NB4 (cell line): ENCODE measurements at regions not wholly inside any gene's neighbourhood (a gene's known extent, or its start where the extent isn't known, plus 50 kb on each side); places are given as distances from the start of the nearest gene placed in this dataset.

Experiments
- CTCF ChIP-seq: IDR thresholded peaks from one replicate; pipeline ENCODE4 v1.5.1; 2012; ENCODE audit warnings: low read depth, low read length
- POLR2A ChIP-seq: IDR thresholded peaks from 2 replicates; pipeline ENCODE4 v1.6.1; 2011; ENCODE audit warnings: mild to moderate bottlenecking; ENCODE audit not compliant: insufficient read length; ENCODE audit errors: extremely low read depth

- TF ChIP-seq CTCF (peak; percentile 89), POLR2A (no peak)
Observed at GRCh38 chr1:101309334-101310311, 72.8 kb downstream of the S1PR1 start.
